OCI-LY7 (cell line): ENCODE measurements at regions not wholly inside any gene's neighbourhood (a gene's known extent, or its start where the extent isn't known, plus 50 kb on each side); places are given as distances from the start of the nearest gene placed in this dataset.

ENCODE experiments used
- CTCF ChIP-seq: fragments of 200-600 bp; sonication (generic); conservative IDR thresholded peaks from 2 replicates; pipeline ENCODE4 v1.5.1; 2014; ENCODE audit warnings: mild to moderate bottlenecking, antibody characterized with exemption, low read length, moderate library complexity, mixed read lengths
- EZH2phosphoT487 ChIP-seq: fragments of 200-600 bp; sonication (generic); IDR thresholded peaks from 2 replicates; pipeline ENCODE4 v1.6.1; 2018; ENCODE audit warnings: low read depth, borderline replicate concordance, mild to moderate bottlenecking, mixed run types, antibody characterized with exemption, low read length, moderate library complexity, mixed read lengths

GRCh38 chr2:82650038-82650437 is 1809.0 kb downstream of the SUCLG1 start:
- TF ChIP-seq CTCF, result no peak
- no peak for TF ChIP-seq EZH2phosphoT487
